ENCODE measurements at regions not wholly inside any gene's neighbourhood (a gene's known extent, or its start where the extent isn't known, plus 50 kb on each side); places are given as distances from the start of the nearest gene placed in this dataset.

DNA sequence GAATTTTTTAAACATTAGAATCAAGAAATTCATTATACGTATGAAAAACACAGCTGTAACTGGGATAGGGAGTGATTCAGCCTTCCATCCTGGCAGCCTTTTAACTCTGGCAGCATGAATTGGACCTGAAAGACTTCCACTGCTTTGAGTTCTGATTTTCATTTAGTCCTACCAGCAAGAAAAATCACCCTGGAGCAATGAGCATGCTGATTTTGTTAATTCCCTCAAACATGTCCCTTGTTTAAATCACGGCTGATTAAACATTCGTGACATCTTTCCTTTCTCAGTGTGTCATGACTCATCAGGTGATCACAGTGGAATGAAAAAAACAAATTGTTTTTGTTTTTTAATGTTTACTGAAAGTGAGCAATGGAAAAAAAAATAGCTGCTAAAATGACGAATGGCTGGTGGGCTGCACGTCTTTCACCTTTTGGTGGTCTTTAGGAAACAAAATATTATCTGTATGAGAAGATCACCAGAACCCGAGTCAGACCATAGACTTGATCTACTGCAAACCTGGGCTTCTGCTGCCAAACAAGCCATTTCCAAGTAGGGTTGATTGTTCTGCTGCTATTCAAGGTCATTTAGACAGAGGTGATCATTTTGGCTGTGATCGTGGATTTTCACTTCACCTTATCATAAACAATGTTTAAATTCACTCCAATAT lies 67.0 kb upstream of the CAND1 start:
- H3K27ac ChIP-seq = no peak overlapping the region
- no peaks in the 10 kb centered on the region for H3K4me1 ChIP-seq
- DNase-seq (no peak), ATAC-seq (no peak)
- intact Hi-C loops (cut with DNase I) = loop anchor here in 1 of 10 donors (5.0 kb wide), 1 partner anchor 1165 kb away; no protein-coding TSS in a partner anchor
- 60 to 64% methylated on average over 7 of the region's 7 CpGs for WGBS, 2 donors
- H3K4me3 ChIP-seq = no peak overlapping the region
- H3K36me3 ChIP-seq = no peaks in the 10 kb centered on the region
- H3K9me3 ChIP-seq = no peaks in the 10 kb centered on the region
- TF ChIP-seq, protein P1, sequence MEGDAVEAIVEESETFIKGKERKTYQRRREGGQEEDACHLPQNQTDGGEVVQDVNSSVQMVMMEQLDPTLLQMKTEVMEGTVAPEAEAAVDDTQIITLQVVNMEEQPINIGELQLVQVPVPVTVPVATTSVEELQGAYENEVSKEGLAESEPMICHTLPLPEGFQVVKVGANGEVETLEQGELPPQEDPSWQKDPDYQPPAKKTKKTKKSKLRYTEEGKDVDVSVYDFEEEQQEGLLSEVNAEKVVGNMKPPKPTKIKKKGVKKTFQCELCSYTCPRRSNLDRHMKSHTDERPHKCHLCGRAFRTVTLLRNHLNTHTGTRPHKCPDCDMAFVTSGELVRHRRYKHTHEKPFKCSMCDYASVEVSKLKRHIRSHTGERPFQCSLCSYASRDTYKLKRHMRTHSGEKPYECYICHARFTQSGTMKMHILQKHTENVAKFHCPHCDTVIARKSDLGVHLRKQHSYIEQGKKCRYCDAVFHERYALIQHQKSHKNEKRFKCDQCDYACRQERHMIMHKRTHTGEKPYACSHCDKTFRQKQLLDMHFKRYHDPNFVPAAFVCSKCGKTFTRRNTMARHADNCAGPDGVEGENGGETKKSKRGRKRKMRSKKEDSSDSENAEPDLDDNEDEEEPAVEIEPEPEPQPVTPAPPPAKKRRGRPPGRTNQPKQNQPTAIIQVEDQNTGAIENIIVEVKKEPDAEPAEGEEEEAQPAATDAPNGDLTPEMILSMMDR (IDR thresholded peaks at IDR 0.05) = no peak
- H3K27me3 ChIP-seq = no peaks in the 10 kb centered on the region

DNA sequence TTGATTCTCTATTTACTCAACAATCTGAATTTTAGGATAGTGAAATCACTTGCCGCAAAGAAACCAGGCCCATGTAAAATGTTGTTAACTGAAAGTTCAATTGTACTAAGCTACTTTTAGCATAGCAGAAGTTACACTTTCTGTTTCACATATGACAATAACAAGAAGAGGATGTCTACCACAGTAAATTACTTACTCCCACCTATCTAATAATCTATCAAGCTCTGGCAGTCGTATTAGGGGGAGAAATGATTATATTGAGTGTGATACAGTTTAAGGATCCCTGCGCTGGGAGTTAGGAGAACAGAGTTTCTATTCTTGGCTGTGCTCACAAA lies 66.5 kb upstream of the CAND1 start:
- no peaks in the 10 kb centered on the region for H3K36me3 ChIP-seq
- no peak for ATAC-seq
- DNase-seq = no peak
- 79 to 82% methylated on average over 3 of the region's 3 CpGs for WGBS, 2 donors
- H3K9me3 ChIP-seq = no peaks in the 10 kb centered on the region
- H3K27ac ChIP-seq = no peak overlapping the region
- H3K27me3 ChIP-seq = no peaks in the 10 kb centered on the region
- intact Hi-C loops (cut with DNase I) = loop anchor here in 1 of 10 donors (5.0 kb wide), 1 partner anchor 1165 kb away; no protein-coding TSS in a partner anchor
- no peaks in the 10 kb centered on the region for H3K4me1 ChIP-seq
- TF ChIP-seq, protein P1 (IDR thresholded peaks at IDR 0.05) = no peak
- H3K4me3 ChIP-seq = no peak overlapping the region

DNA sequence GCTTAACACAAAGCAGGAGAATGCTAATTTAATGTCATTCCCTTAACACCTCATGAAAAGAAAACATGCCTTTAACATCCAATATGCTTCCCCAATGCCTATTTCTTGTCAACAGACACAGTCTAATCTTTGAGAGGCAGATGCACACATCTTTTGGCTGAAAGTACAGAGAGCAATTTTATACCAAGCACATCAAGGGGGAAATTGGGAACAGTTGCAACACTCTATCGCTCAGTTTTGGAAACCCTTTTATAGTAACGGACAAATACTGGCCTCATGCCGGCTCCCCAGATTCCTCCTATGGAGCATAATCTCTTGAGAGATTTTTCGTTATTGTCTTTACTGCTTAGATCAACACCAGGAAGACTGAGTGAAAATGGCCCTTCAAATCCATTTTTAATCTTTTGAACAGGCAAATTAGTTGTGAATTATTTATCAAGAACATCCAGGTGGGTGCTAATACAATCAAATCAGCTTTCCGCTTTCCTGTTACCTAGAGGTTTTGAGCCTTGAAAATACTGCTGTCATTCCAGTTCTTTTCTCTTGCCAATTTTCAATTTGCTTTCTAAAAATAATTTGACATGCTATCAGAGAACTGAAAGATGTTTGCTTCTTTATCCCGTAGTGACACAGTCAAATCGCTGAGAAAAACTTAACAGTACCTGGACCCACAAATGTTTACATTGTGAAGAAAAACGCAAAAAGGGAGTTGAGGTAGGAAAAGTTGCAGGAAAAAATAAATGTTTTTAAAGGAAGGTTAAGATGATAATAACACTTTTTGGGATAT lies 60.7 kb upstream of the CAND1 start:
- WGBS, 2 donors = 35 to 50% methylated on average over 8 of the region's 8 CpGs
- Histone ChIP-seq H3K36me3 (no peaks in the 10 kb centered on the region), H3K4me3 (no peak overlapping the region), H3K27me3 (peaks cover 0 to 11% (median 0%) of the 10 kb centered on the region in 7 donors), H3K4me1 (no peaks in the 10 kb centered on the region), H3K9me3 (no peaks in the 10 kb centered on the region), H3K27ac (no peak overlapping the region)
- peak in 2 of 8 donors; percentile 62 for ATAC-seq
- intact Hi-C loops (cut with DNase I) = no loop called here
- TF ChIP-seq, protein P1 (IDR thresholded peaks at IDR 0.05) = no peak
- DNase-seq = no peak

DNA sequence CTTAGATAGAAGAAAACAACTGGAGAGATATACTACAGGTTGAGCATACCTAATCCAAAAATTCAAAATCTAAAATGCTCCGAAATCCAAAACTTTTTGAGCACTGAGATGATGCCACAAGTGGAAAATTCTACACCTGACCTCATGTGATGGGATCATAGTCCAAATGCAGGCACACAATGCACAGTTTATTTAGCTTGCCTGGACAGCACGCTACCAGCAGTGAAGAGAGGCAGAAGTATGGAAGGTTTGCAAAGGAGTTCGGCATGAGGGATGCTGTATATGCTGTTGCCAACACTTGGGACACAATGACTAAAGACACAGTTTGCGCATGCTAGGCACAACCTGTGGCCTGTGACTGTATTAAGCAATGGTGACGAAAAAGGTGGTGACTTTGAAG lies 58.1 kb upstream of the CAND1 start:
- intact Hi-C loops (cut with DNase I) = loop anchor here in 3 of 10 donors (5.0 to 10.0 kb wide), 2 partner anchors 64 to 186 kb away; no protein-coding TSS in a partner anchor
- no peak for ATAC-seq
- 75 to 77% methylated on average over 5 of the region's 5 CpGs for whole genome bisulfite sequencing, 2 donors

More for the DNA sequence above, 58.1 kb upstream of the CAND1 start:
- H3K9me3 ChIP-seq = no peaks in the 10 kb centered on the region
- no peak overlapping the region for H3K4me3 ChIP-seq
- H3K36me3 ChIP-seq = no peaks in the 10 kb centered on the region
- peaks cover 0 to 11% (median 0%) of the 10 kb centered on the region in 7 donors for H3K27me3 ChIP-seq
- H3K4me1 ChIP-seq = no peaks in the 10 kb centered on the region
- H3K27ac ChIP-seq = no peak overlapping the region
- TF ChIP-seq, protein P1 (IDR thresholded peaks at IDR 0.05) = no peak
- DNase-seq = no peak

All from heart right ventricle (tissue), 16 donors.